HG03520 (cell line): ENCODE measurements at regions not wholly inside any gene's neighbourhood (a gene's known extent, or its start where the extent isn't known, plus 50 kb on each side); places are given as distances from the start of the nearest gene placed in this dataset.
"Not testable (repeated sequence)": the region's sequence is repeated elsewhere in the genome, so short reads cannot be mapped to it uniquely, and the experiment has no call there.

Source experiments
- ATAC-seq: cut with Tn5 transposase; IDR thresholded peaks from one replicate; pipeline ENCODE4 v1.9.1; 2021; ENCODE audit warnings: mild to moderate bottlenecking, moderate library complexity; ENCODE audit not compliant: unreplicated experiment

DNA sequence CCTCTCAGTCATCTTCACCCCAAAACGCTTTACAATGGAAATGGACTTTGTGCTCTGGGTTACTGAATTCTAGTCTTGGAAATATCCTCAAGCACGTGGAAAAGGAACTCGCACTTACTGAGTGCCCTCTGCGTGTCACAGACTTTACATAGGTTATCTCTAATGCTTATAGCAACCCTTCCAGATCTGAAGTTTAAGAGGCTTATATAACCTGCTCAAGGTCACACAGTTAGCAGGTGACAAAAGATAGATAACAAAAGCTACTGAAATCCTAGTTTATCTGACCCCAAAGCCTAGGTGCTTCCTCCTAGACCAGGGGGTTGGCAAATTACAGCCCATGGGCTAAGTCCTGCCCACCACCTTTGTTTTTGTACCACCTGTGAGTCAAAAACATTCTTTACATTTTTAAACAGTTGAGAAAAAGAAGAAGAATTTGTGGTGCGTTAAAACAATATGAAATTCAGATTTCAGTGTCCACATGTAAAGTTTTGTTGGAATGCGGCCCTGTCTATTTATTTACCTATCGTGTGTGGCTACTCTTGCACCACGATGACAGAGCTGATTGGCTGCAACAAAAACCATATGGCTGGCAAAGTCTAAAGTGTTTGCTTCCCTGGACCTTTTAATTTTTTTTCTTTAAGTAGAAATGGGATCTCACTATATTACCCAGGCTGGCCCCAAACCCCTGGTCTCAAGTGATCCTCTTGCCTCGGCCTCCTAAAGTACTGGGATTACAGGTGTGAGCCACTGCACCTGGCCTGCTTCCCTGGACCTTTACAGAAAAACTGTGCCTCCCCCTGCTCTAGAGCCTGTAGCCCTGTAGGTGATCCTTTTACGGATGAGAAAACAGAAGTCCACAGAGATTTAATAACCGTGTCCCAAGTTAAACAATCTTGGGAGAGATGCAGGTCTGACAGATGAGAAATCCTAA lies 110.2 kb upstream of the RREB1 start:
- no peak for ATAC-seq

DNA sequence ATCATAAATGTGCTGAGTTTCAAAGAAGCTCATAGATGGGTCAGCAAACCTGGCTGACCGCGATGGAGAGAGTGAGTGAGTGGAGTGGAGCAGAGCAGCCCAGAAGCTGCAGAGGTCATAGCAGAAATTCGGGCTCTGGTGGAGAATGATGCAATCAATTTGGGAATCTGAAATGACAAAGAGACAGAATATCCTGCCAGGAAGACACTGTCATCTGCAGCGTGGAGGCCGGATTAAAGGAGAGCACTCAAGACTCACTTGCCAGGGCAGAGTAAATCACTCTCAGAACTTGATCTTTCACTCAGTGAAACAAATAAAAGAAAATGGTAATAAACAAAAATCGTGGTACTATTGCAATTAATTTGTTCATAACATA lies 109.6 kb upstream of the RREB1 start:
- no peak for ATAC-seq

DNA sequence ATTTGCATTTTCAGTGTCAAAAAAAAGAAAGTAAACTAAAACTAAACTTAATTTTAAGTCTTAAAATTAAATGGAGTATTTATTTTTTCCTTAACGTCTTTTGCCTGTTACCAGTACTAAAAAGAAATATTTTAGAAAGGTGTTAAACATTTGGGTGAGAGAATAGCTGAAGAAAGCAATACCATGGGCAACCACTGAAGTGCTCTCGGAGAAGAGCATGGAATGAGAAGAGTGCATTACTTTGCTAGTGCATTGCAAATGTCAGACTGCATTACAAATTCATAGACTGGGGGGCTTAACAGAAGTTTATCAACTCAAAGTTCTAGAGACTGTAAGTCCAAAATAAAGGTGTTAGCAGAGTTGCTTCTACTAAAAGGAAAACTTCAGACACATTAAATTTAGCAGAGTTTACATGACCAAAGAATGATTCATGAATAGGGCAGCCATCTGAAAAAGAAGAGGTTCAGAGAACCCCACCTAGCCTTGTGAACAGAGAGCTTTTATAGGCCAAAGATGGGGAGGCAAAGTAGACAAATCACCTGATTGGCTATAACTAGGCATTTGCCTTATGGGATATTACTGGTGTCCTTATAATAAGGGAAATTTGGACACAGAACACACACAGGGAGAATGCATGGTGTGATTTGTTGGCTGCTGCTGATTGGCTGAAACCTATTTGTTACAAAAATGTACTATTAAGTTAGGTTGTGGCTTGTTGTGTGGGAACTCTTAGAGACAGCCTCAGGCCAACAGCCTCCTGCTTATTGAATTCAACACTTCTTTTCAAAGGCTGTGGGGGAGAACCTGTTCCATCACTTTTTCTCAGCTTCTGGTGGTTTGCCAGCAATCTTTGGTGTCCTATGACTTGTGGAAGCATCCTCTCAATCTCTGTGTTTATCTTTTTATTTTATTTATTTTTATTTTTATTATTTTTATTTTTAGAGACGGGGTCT lies 106.7 kb upstream of the RREB1 start:
- ATAC-seq: no peak

DNA sequence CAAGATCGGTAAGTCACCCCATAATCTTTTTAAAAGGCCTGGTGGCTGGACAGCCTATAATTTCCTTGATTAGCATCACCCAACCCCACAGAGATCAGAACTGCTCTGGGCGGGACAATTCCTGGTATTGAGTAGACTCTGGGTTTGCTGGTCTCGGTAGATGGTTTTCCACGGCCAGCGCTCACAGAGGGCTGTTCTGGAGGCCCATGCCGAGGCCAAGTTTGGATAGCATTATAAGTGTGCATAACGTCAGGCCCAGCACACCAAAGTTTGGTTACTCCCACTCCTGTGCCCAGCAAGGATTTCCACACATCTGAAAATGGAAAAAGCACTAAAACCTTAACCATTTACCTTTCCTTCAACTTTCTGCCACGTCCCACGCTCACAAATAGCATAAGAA lies 104.7 kb upstream of the RREB1 start:
- ATAC-seq: no peak

DNA sequence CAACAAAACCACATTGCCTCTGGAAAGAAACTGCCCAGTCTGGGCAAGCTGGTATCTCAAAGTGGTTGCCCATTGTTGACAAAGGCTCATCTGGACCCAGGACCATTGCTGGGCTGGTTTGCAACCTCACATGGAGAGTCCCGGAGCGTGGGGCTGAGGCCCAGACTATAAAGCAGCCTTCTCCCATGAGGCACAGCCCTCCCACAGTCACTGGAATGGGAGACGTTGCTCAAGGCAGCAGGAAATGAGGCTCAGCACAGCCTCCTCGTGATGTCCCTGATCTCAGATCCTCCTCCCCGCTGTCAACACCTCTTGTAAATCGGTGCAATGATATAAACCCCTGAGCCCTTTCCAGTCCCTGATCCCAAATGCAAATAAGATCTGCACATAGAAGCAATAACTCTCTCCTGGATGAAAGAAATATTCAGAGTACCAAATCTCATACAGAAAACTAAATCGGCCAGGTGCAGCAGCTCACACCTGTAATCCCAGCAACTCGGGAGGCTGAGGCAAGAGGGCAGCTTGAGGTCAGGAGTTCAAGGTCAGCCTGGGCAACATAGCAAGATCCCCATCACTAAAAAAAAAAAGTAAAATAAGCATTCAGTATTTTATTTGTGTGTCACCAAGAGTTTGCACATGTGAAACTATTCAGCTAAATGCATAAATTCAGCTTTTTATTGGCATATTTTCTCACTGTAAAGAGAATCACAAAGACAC lies 103.0 kb upstream of the RREB1 start:
- ATAC-seq: no peak

DNA sequence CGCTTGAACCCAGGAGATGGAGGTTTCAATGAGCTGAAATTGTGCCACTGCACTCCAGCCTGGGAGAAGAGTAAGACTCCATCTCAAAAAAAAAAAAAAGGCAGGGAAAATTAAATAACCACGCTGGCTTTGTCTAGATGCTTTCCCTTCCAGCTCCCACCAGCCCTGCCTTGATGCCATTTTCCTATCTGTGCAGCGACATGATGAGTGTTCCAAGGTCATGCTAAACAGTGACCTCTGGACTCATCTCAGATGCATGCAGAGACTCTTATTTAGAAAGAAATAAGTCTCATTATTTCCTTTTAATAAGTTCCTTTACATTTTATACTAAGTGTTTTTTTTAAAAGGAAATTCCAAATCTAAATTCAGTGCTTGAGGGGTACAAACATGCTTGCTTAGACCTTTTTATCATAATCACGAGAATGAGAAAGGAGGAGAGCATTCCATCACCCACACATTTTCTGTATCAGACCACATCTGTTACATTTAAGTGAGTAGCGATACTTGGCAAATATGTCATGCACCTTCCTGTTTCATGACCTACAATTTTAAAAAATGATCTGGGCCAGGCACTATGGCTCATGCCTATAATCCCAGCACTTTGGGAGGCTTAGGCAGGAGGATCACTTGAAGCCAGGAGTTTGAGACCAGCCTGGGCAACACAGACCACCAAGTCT lies 101.1 kb upstream of the RREB1 start:
- no peak for ATAC-seq

DNA sequence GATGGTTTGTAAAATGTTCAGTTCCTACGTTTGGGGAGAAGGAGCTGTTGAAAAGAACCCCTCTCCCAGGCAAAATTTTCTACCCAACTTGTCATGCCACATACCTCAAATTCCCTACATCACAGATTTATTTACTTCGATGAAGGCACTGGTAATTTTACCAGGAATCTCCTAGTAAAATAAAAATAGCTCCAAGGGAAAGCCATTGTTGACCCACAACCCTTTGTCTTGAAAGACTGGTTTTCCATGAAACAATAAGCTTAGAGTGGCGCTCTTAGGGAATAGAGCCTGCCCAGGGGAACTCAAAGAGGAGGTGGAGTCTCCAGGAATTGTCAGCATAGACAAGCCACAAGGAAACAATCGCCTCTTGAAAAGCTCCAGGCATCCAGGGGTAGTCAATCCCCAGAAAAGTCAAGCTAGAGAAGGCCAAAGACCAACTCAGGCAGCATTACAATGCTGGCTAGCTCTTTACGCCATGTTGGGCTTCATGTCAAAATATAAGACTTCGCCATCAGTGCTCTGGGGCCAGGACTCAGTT lies 99.2 kb upstream of the RREB1 start:
- ATAC-seq: no peak

DNA sequence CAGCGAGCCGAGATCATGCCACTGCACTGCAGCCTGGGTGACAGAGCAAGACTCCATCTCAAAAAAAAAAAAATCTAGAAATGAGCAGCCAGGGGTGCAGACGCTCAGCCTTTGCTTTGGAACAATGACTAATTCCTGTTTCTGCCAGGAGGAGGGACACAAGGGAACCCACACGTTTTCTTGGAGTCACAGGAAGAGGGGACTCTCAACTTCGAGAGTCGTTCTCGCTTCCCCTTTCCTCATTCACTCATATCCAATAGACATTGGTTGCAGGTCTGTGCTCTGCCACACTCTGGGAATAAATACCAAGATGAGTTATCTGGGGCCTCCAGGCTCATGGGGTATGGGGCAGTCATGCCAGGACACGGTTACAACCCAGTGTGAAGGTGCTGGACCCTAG lies 91.5 kb upstream of the RREB1 start:
- no peak for ATAC-seq

DNA sequence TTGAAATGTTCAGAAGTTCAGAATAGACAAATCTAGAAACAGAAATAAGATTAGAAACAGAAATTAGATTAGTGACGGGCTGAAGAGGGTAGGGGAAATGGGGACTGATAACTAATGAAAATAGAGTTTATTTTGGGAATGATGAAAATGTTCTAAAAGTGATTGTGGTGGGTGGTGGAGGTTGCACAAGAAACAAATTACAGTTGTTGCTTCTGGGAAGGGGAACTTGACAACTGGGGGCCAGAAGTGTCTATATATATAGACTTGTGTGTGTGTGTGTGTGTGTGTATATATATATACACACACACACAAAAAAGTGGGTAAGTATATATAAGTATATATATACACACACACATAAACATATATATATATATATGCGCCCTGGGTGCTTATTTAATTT lies 86.5 kb upstream of the RREB1 start:
- no peak for ATAC-seq

DNA sequence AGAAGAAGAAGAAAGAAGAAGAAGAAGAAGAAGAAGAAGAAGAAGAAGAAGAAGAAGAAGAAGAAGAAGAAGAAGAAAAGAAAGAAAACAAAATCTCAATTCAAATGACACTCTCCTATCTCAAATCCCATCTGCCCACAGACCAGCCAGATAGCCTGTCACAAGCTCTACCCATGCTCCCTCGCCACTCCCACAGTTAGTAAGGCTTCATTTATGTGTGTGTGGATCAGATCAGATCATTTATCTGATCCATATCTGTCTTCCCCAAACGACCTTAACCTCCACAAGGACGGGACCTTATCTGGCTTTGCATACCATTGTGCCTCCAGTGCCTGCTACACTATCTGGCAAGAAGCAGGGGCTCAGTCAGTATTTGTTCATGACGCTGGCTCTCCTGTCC lies 81.9 kb upstream of the RREB1 start:
- ATAC-seq: no peak

DNA sequence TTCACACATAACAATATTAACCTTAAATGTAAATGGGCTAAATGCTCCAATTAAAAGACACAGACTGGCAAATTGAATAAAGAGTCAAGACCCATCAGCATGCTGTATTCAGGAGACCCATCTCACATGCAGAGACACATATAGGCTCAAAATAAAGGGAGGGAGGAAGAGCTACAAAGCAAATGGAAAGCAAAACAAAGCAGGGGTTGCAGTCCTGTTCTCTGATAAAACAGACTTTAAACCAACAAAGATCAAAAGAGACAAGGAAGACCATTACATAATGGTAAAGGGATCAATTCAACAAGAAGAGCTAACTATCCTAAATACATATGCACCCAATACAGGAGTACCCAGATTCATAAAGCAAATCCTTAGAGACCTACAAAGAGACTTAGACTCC lies 78.8 kb upstream of the RREB1 start:
- not testable (repeated sequence) for ATAC-seq

DNA sequence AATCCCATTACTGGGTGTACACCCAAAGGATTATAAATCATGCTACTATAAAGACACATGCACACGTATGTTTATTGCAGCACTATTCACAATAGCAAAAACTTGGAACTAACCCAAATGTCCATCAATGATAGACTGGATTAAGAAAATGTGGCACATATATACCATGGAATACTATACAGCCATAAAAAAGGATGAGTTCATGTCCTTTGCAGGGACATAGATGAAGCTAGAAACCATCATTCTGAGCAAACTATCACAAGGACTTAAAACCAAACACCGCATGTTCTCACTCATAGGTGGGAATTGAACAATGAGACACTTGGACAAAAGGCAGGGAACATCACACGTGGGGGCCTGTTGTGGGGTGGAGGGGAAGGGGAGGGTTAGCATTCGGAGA lies 76.8 kb upstream of the RREB1 start:
- not testable (repeated sequence) for ATAC-seq

DNA sequence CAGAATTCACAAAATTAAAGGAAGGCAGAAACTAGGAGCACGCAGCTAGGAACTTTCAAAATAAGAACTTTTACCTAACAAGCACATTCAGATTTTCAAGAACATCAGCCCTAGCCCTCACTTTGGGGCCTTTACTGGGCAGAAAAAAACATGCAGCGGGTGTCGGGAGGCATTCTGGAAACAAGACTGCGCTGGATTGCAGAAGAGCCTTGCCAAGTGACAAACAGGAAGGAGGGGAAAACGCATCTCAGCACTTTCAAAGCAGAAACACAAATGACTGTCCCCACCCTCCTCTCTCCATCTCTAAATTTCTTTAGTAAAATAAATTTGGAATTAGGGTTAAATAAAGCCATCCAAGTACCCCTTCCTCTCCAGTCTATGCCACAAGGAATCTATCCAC lies 74.6 kb upstream of the RREB1 start:
- ATAC-seq: no peak

DNA sequence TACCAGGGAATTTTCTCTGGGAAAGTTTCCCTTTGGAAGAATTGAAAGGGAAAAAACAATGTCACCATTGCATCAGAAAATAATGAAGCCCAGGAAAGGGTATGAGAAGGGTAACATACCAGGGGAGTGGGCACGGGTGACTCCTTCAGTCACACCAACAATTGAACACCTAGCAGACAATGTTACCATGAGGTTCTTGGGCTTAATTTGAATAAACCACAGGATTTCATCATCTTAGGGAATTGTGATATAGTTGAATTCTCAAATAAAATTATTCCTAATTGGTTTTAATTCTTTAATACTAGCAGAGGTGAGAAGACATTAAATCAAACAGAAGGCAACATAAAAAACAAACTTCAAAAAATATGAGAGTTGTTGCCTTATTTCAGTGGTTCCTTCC lies 73.7 kb upstream of the RREB1 start:
- no peak for ATAC-seq

DNA sequence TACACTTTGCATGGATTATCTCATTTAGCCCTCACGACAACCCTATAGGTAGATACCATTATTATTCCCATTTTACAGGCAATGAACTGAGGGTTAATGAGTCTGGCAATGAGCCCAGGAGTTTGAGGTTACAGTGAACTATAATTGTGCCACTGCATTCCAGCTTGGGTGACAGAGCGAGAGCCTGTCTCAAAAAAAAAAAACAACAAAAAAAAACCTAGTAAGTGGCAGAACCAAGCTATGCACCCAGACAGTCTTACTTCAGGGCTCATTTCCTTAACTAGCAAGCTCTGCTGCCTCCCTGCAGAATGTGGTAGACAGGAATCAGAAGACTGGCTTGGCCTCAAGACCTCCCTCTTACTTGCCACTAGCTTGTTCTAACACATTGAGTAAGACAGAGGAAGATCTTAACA lies 71.9 kb upstream of the RREB1 start:
- no peak for ATAC-seq

DNA sequence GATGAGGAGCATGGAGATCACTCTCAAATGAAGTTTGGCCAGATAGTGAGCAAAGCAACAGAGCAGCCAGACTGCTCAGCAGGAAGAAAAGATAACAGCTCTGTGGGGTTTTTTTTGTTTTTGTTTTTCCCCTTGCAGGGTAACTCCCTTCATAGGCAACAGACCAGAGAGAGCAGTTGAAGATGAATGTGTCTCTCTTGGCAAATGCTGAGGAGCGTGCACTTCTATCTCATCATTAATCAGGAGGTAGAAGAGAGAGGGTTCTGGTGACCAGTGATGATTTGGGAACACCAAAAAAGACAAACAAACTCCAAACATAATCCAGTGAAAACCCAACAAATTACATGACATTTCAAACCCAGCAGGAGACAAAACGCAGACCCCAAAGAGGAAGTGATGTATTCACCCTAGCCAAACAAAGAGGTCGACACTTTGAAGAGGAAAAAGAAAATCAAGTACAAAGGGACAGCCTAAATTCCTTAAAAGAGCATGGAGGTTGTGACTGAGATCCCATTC lies 66.2 kb upstream of the RREB1 start:
- no peak for ATAC-seq

DNA sequence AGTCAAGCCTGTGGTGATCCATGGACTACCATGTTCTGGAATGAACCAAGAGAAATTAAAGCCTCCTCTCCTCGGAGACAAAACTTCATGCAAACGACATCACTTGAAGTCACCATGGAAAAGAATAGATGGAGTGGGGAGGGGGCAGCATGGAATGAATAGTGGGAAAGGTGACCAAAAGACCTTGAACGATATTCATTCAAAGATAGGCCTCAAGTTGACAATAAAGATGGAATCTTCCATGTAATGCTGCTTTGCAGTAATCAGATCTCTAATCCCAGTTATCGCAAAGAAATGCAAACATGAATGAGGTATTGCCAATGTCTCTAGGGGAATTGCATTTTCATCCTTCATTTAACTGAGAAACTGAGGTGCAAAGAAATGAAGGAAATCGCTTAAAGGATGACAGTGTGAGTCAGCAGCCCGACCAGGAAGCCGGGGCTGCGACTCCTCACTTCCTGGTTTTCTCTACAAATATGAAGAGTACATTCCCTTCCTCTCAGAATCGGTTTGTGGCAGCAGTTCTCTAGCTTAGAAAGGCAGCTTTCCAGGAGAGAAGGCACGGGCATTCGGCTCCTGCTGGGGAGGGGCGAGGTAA lies 65.6 kb upstream of the RREB1 start:
- no peak for ATAC-seq

DNA sequence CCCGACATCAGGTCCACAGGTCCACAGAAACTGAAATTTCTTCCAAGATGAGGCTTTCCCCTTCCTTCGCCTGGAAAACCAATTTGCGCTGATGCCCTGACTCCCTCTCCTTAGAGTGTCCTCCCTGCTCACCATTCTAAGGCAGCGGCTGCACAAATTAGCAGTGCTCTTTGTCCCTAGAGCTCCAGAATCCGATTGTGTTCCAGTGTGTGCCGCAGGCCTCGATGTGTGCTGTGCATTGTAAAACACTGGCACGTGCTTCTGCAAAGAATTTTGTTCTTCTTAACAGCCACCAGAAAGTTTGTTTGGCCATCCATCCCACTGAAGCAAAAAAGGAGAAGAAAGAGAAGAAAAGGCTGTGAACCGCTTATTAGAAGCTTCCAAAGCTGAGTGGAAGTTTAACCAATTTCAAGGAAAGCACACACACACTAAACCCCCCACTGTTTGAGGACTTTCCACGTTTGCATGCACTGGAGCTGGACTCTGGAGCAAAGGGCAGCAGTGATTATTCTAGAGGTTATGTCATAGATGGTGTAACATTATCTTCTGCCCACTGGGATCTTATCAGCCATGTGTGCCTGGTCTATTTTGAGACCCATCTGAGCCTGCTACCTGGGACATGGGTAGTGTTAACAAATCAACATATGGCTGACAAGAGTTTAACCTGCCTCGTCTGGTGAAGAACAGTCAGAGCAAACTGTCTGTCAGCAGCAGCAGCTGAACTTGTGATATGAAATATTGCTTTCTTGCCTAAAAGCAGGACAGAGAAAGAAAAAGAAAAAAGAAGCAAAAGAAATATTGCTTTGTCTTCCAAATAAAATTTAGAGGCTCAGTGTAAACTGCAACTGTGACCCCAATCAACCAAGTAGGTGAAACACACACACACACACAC lies 64.9 kb upstream of the RREB1 start:
- ATAC-seq: no peak

DNA sequence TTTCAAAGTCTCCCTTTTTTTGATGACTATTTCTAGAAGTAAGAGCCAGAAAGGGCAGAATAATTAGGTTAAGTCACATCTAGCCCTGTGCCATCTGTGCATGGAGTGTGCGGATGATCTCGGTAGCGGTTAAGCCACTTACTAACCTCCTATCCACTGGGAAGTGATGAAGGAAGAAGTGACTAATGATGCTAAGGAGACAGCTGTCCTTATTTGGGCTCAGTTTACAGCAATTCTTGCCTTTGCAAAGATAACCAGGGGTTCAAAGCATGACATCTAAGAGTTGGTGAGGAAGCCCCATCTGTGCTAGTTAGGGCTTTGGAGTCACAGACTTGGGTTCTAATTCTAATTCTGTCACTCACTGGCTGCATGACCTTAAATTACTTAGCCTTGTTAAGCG lies 62.4 kb upstream of the RREB1 start:
- no peak for ATAC-seq
